DOHH2 (cell line): ENCODE measurements at regions not wholly inside any gene's neighbourhood (a gene's known extent, or its start where the extent isn't known, plus 50 kb on each side); places are given as distances from the start of the nearest gene placed in this dataset.

Experiments
- H3F3A ChIP-seq: fragments of 200-600 bp; sonication (generic), shearing (Covaris generic); 2 replicates; pipeline ENCODE4 v1.6.0; 2016; ENCODE audit warnings: antibody characterized with exemption, mild to moderate bottlenecking; ENCODE audit not compliant: control insufficient read depth, insufficient read depth
- H3K27ac ChIP-seq: fragments of 200-600 bp; sonication (generic); 2 replicates; pipeline ENCODE4 v1.5.1; 2014; ENCODE audit warnings: low read depth, mild to moderate bottlenecking, low read length, moderate library complexity
- H3K27me3 ChIP-seq: fragments of 200-600 bp; sonication (generic); 2 replicates; pipeline ENCODE4 v1.6.1; 2014; ENCODE audit warnings: mild to moderate bottlenecking, low read length, mixed read lengths; ENCODE audit not compliant: control insufficient read depth
- H3K36me3 ChIP-seq: fragments of 200-600 bp; sonication (generic); 2 replicates; pipeline ENCODE4 v1.6.1; 2014; ENCODE audit warnings: mild to moderate bottlenecking, low read length, moderate library complexity, mixed read lengths; ENCODE audit not compliant: control insufficient read depth
- H3K4me1 ChIP-seq: fragments of 200-600 bp; sonication (generic); 2 replicates; pipeline ENCODE4 v1.6.1; 2014; ENCODE audit warnings: mild to moderate bottlenecking, low read length, mixed read lengths; ENCODE audit not compliant: control insufficient read depth
- H3K4me2 ChIP-seq: fragments of 200-600 bp; sonication (generic); 2 replicates; pipeline ENCODE4 v1.6.0; 2014; ENCODE audit warnings: mild to moderate bottlenecking, low read length, moderate library complexity
- H3K4me3 ChIP-seq: fragments of 200-600 bp; sonication (generic); 2 replicates; pipeline ENCODE4 v1.5.1; 2014; ENCODE audit warnings: mild to moderate bottlenecking, low read length, mixed read lengths
- H3K79me2 ChIP-seq: fragments of 200-600 bp; sonication (generic); 2 replicates; pipeline ENCODE4 v1.6.1; 2014; ENCODE audit warnings: mild to moderate bottlenecking, low read length, mixed read lengths; ENCODE audit not compliant: control insufficient read depth
- H3K9me2 ChIP-seq: fragments of 200-600 bp; sonication (generic); replicated peaks from 2 replicates; pipeline ENCODE4 v1.6.1; 2014; ENCODE audit warnings: mild to moderate bottlenecking, low read length, mixed read lengths; ENCODE audit not compliant: control insufficient read depth
- H3K9me3 ChIP-seq: fragments of 200-600 bp; sonication (generic); 2 replicates; pipeline ENCODE4 v1.6.1; 2014; ENCODE audit warnings: antibody characterized with exemption, low read length, mixed read lengths; ENCODE audit not compliant: control insufficient read depth, insufficient read depth
- H4K20me1 ChIP-seq: fragments of 200-600 bp; sonication (generic); 2 replicates; pipeline ENCODE4 v1.6.0; 2014; ENCODE audit warnings: low read depth, mild to moderate bottlenecking, antibody characterized with exemption, low read length, moderate library complexity; ENCODE audit not compliant: control insufficient read depth, insufficient read depth
- EZH2phosphoT487 ChIP-seq: fragments of 200-600 bp; sonication (generic); IDR thresholded peaks from 2 replicates; pipeline ENCODE4 v1.6.1; 2017; ENCODE audit warnings: borderline replicate concordance, mild to moderate bottlenecking, antibody characterized with exemption, low read length, moderate library complexity, mixed read lengths
- TF ChIP-seq, protein P1 (sequence below): fragments of 200-600 bp; sonication (generic); IDR thresholded peaks from one replicate; pipeline ENCODE4 v1.5.1; 2014; ENCODE audit warnings: antibody characterized with exemption, mild to moderate bottlenecking, low read depth, low read length; ENCODE audit not compliant: poor library complexity, severe bottlenecking

DNA sequence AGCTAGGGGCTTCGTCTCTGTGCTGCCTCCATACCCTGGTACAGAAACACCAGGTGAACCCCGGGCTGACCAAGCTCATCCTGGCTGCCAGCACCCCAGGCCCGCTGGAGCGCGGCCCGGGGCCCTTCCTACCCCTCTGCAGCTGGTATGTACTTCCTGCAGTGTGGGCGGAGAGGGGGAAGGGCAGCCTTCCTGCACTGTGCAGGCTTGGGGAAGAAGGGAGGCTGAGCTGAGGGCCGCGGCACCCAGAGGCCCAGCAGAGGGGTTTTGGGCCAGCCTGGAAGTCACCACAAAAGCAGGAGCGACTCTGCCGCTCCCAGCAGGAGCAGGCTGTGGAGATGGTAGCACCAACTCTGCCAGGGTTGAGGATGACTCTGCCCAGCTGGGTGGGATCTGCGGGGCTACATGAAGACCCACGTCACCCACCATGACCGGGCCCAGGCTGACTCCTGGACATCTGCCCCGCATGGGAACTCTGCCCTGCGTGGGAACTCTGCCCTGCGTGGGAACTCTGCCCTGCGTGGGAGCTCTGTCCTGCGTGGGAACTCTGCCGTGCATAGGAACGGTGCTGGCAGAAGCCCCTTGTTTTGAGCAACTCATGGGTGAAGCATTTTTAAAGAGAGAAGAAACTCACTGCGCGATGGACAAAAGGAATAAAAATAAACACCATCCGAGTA, 273.3 kb downstream of the NDUFA10 start:
- Histone ChIP-seq H3K9me2 (no peaks in the 10 kb centered on the region), H3F3A (no peaks in the 10 kb centered on the region), H3K36me3 (no peaks in the 10 kb centered on the region), H3K27ac (no peak overlapping the region), H3K4me1 (no peaks in the 10 kb centered on the region), H3K4me3 (no peak overlapping the region), H3K9me3 (no peaks in the 10 kb centered on the region), H3K27me3 (no peaks in the 10 kb centered on the region), H3K79me2 (no peaks in the 10 kb centered on the region), H4K20me1 (no peaks in the 10 kb centered on the region), H3K4me2 (no peak overlapping the region)
- TF ChIP-seq, protein P1, sequence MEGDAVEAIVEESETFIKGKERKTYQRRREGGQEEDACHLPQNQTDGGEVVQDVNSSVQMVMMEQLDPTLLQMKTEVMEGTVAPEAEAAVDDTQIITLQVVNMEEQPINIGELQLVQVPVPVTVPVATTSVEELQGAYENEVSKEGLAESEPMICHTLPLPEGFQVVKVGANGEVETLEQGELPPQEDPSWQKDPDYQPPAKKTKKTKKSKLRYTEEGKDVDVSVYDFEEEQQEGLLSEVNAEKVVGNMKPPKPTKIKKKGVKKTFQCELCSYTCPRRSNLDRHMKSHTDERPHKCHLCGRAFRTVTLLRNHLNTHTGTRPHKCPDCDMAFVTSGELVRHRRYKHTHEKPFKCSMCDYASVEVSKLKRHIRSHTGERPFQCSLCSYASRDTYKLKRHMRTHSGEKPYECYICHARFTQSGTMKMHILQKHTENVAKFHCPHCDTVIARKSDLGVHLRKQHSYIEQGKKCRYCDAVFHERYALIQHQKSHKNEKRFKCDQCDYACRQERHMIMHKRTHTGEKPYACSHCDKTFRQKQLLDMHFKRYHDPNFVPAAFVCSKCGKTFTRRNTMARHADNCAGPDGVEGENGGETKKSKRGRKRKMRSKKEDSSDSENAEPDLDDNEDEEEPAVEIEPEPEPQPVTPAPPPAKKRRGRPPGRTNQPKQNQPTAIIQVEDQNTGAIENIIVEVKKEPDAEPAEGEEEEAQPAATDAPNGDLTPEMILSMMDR: no peak
- TF ChIP-seq EZH2phosphoT487: no peak

DNA sequence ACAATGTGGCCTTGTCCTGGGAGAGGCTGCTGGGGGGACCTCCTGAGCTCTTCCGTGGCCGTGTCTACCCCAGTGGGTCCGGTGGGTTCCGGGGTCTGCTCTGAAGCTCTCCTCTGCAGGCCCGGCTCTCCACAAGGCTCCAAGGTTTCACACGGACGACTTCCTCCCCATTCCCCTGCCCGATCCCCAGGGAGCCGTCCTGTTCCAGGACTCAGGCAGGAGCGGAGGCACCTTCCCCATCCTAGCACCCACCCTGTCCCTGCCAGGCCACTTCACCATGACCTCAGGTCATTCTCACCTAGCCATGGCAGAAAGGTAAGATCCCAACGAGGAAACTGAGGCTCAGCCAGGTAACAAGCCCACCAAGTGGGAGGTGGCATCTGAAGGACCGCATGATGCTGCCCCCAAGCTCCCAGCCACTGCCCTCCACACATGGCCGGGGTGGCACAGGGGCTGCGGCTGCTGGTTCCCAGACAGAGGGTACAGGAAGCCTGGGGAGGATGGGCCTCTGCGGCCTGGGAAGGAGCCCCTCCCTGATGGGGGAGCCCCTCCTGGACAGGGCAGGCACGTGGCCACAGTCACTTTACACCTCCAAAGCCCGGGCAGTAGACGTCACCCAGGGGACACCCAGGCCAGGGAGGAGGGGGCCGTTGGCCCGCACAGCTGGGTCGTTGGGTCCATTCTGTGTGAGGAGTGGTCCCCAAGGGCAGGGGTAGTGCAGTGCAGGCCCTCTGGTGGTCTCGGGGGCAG, 274.0 kb downstream of the NDUFA10 start:
- H3K79me2 ChIP-seq: no peaks in the 10 kb centered on the region
- H3K9me3 ChIP-seq: no peaks in the 10 kb centered on the region
- H3K9me2 ChIP-seq: no peaks in the 10 kb centered on the region
- H3K27ac ChIP-seq: no peak overlapping the region
- no peak overlapping the region for H3K4me3 ChIP-seq
- no peaks in the 10 kb centered on the region for H3K36me3 ChIP-seq
- H4K20me1 ChIP-seq: no peaks in the 10 kb centered on the region
- H3F3A ChIP-seq: no peaks in the 10 kb centered on the region
- no peak for TF ChIP-seq EZH2phosphoT487
- TF ChIP-seq, protein P1: no peak
- H3K4me2 ChIP-seq: no peak overlapping the region
- no peaks in the 10 kb centered on the region for H3K27me3 ChIP-seq
- no peaks in the 10 kb centered on the region for H3K4me1 ChIP-seq

GRCh38 chr2:239750045-239750835, 274.9 kb downstream of the NDUFA10 start:
- H3K27me3 ChIP-seq: no peaks in the 10 kb centered on the region
- TF ChIP-seq, protein P1: no peak
- TF ChIP-seq EZH2phosphoT487: no peak

More at GRCh38 chr2:239750045-239750835, 274.9 kb downstream of the NDUFA10 start:
- H3K79me2 ChIP-seq: no peaks in the 10 kb centered on the region
- H4K20me1 ChIP-seq: no peaks in the 10 kb centered on the region
- H3K27ac ChIP-seq: no peak overlapping the region
- H3K36me3 ChIP-seq: no peaks in the 10 kb centered on the region
- H3K4me3 ChIP-seq: no peak overlapping the region
- H3K9me3 ChIP-seq: no peaks in the 10 kb centered on the region
- no peaks in the 10 kb centered on the region for H3K9me2 ChIP-seq
- H3F3A ChIP-seq: no peaks in the 10 kb centered on the region
- H3K4me2 ChIP-seq: no peak overlapping the region
- H3K4me1 ChIP-seq: no peaks in the 10 kb centered on the region
